HG02571 (cell line): ENCODE measurements at regions not wholly inside any gene's neighbourhood (a gene's known extent, or its start where the extent isn't known, plus 50 kb on each side); places are given as distances from the start of the nearest gene placed in this dataset.
"Not testable (repeated sequence)": the region's sequence is repeated elsewhere in the genome, so short reads cannot be mapped to it uniquely, and the experiment has no call there.

Experiments used
- ATAC-seq: cut with Tn5 transposase; IDR thresholded peaks from one replicate; pipeline ENCODE4 v1.9.1; 2021; ENCODE audit warnings: mild to moderate bottlenecking, moderate library complexity; ENCODE audit not compliant: unreplicated experiment

- no peak for ATAC-seq
These were observed 325.5 kb upstream of the MEIS1 start for GRCh38 chr2:66109419-66109818.

GRCh38 chr2:66105066-66105753 lies 329.7 kb upstream of the MEIS1 start:
- ATAC-seq = no peak

GRCh38 chr2:66103581-66103980 lies 331.3 kb upstream of the MEIS1 start:
- no peak for ATAC-seq

GRCh38 chr2:66101206-66101605 lies 333.7 kb upstream of the MEIS1 start:
- no peak for ATAC-seq

GRCh38 chr2:66095820-66096345 lies 339.0 kb upstream of the MEIS1 start:
- ATAC-seq = no peak

GRCh38 chr2:66094689-66095088 lies 340.2 kb upstream of the MEIS1 start:
- not testable (repeated sequence) for ATAC-seq

- no peak for ATAC-seq
These were observed 341.6 kb upstream of the MEIS1 start for GRCh38 chr2:66093371-66093770.

- no peak for ATAC-seq
These were observed 349.9 kb upstream of the MEIS1 start for GRCh38 chr2:66084948-66085590.

- ATAC-seq = no peak
These were observed 352.3 kb upstream of the MEIS1 start for GRCh38 chr2:66082581-66082980.

- ATAC-seq = no peak
These were observed 354.8 kb upstream of the MEIS1 start for GRCh38 chr2:66080127-66080526.

GRCh38 chr2:66073172-66073571 lies 361.8 kb upstream of the MEIS1 start:
- ATAC-seq = no peak

- ATAC-seq = no peak
These were observed 364.0 kb upstream of the MEIS1 start for GRCh38 chr2:66070721-66071602.

- ATAC-seq = no peak
These were observed 364.8 kb upstream of the MEIS1 start for GRCh38 chr2:66069937-66070720.

- no peak for ATAC-seq
These were observed 368.9 kb upstream of the MEIS1 start for GRCh38 chr2:66066032-66066431.

GRCh38 chr2:66059332-66059731 lies 375.6 kb upstream of the MEIS1 start:
- no peak for ATAC-seq

GRCh38 chr2:66058675-66059074 lies 376.2 kb upstream of the MEIS1 start:
- ATAC-seq = no peak

GRCh38 chr2:66057844-66058243 lies 377.1 kb upstream of the MEIS1 start:
- no peak for ATAC-seq

GRCh38 chr2:66050392-66050791 lies 384.5 kb upstream of the MEIS1 start:
- no peak for ATAC-seq

- no peak for ATAC-seq
These were observed 386.3 kb upstream of the MEIS1 start for GRCh38 chr2:66048667-66049066.

- ATAC-seq = no peak
These were observed 392.8 kb upstream of the MEIS1 start for GRCh38 chr2:66041902-66042657.
